Heart right ventricle (tissue), 16 donors: ENCODE measurements at regions not wholly inside any gene's neighbourhood (a gene's known extent, or its start where the extent isn't known, plus 50 kb on each side); places are given as distances from the start of the nearest gene placed in this dataset.

Experiments used
- ATAC-seq, 8 donors: fragments of 200-7000 bp; cut with Tn5 transposase; one replicate each; pipeline ENCODE4 v1.9.1; 2020; ENCODE audit warnings: mild to moderate bottlenecking in 8 of 8, moderate library complexity in 8 of 8, moderate number of reproducible peaks in 1 of 8
- DNase-seq, 2 donors: peaks; one replicate each; pipeline ENCODE4 v3.0.0-alpha.2; 2020
- H3K27ac ChIP-seq, 10 donors: fragments of 200-600 bp; sonication (generic) in 2 of 10; one replicate each; pipeline versions ENCODE4 v1.5.0 to v1.8.0; 2020 to 2022; ENCODE audit warnings: mild to moderate bottlenecking in 3 of 10
- H3K27me3 ChIP-seq, 7 donors: fragments of 200-600 bp; one replicate each; pipeline ENCODE4 v1.8.0; 2021 to 2022; ENCODE audit warnings: mild to moderate bottlenecking in 2 of 7
- H3K36me3 ChIP-seq, 9 donors: fragments of 200-600 bp; sonication (generic) in 1 of 9; one replicate each; pipeline versions ENCODE4 v1.5.0 to v1.8.0; 2020 to 2022; ENCODE audit warnings: mild to moderate bottlenecking in 2 of 9
- H3K4me1 ChIP-seq, 9 donors: fragments of 200-600 bp; sonication (generic) in 1 of 9; one replicate each; pipeline versions ENCODE4 v1.5.0 to v1.8.0; 2020 to 2022; ENCODE audit warnings: mild to moderate bottlenecking in 4 of 9
- H3K4me3 ChIP-seq, 10 donors: fragments of 200-600 bp; sonication (generic) in 2 of 10; one replicate each; pipeline versions ENCODE4 v1.5.0 to v1.8.0; 2020 to 2022; ENCODE audit warnings: mild to moderate bottlenecking in 7 of 10, moderate library complexity in 2 of 10
- H3K9me3 ChIP-seq, 11 donors: fragments of 200-600 bp in 10 of 11; sonication (generic) in 2 of 11; one replicate each; pipeline versions ENCODE4 v1.5.0 to v1.8.0; 2013 to 2022; ENCODE audit warnings: mild to moderate bottlenecking in 2 of 11, control low read depth in 1 of 11, moderate library complexity in 1 of 11
- CTCF ChIP-seq, 9 donors: fragments of 200-600 bp; sonication (generic) in 2 of 9; IDR thresholded peaks; one replicate each; pipeline versions ENCODE4 v1.5.0 to v1.8.0; 2021 to 2022; ENCODE audit warnings: antibody characterized with exemption in 9 of 9, mild to moderate bottlenecking in 5 of 9, moderate library complexity in 1 of 9
- WGBS, 2 donors: extraction: QIAGEN DNeasy Blood & Tissue Kit; methylation state at CpG; one replicate each; pipeline ENCODE4 v1.1.7; 2013; ENCODE audit warnings: inconsistent platforms in 1 of 2; 5-methylcytosine and 5-hydroxymethylcytosine counted together
- intact Hi-C, 10 donors: fragments of 100-400 bp; cut with DNase I; formaldehyde crosslinking; loops; one replicate each; pipeline versions ENCODE4 v1.11.1 to v1.14.2; 2022
- donor health status: Arrhythmogenic right ventricular cardiomyopathy.
- donor health status: ischemic (EF 13 %, LVEDD 7.1; RV severe dilation, severe dysfunction).
- donor health status: healthy with polysubstance abuse.
- donor health status: DM: no; HTN: yes; CAD: no.
- donor health status: DM: no; HTN: no; CAD: no.
- donor health status: ischemic (EF 25% LVEDD 6.9; RV normal size, moderate dysfunction).
- donor health status: ischemic (EF 25% LVEDD 5.7; RV mildly dilated, moderate dysfunction).
- donor health status: healthy.
- donor health status: DM: yes; HTN: yes; CAD: no.
- donor health status: Ischemic cardiomyopathy.
- donor health status: ischemic (EF 35%, LVEDD 5.7; RV mildly dilated, moderate dysfunction).
- donor health status: nonischemic (EF 11% LVEDD 7.7; RV severe dilation, severe dysfunction).
- donor health status: DM: yes; HTN: yes; CAD: no.
- donor health status: PGD.
- donor health status: ischemic (EF 29% LVEDD 5.4; RV normal size, mild dysfunction).
- donor health status: nonischemic (EF 23%, LVEDD 6.1; RV moderate dilation, normal function).

- DNase-seq: no peak
- intact Hi-C loops: no loop called here
- ATAC-seq: no peak
- TF ChIP-seq CTCF (IDR thresholded peaks at IDR 0.05): no peak
- H3K4me1 ChIP-seq: peaks cover 0 to 12% (median 0%) of the 10 kb centered on the region in 9 donors
- no peak overlapping the region for H3K27ac ChIP-seq
- no peak overlapping the region for H3K4me3 ChIP-seq
- H3K27me3 ChIP-seq: no peaks in the 10 kb centered on the region
- no peaks in the 10 kb centered on the region for H3K9me3 ChIP-seq
- H3K36me3 ChIP-seq: no peaks in the 10 kb centered on the region
Observed at GRCh38 chr18:39558658-39559057, 1993.1 kb upstream of the CELF4 start.

GRCh38 chr18:39555496-39555895 is 1989.9 kb upstream of the CELF4 start:
- Histone ChIP-seq H3K27ac (no peak overlapping the region), H3K4me1 (peaks cover 0 to under 1% (median 0%) of the 10 kb centered on the region in 9 donors), H3K9me3 (peaks cover 0 to 3% (median 0%) of the 10 kb centered on the region in 11 donors), H3K27me3 (no peaks in the 10 kb centered on the region), H3K36me3 (no peaks in the 10 kb centered on the region), H3K4me3 (no peak overlapping the region)
- no peak for ATAC-seq
- intact Hi-C loops: no loop called here
- 78 to 79% methylated on average over 1 of the region's 1 CpG for WGBS, 2 donors
- TF ChIP-seq CTCF (IDR thresholded peaks at IDR 0.05): no peak
- DNase-seq: no peak

DNA sequence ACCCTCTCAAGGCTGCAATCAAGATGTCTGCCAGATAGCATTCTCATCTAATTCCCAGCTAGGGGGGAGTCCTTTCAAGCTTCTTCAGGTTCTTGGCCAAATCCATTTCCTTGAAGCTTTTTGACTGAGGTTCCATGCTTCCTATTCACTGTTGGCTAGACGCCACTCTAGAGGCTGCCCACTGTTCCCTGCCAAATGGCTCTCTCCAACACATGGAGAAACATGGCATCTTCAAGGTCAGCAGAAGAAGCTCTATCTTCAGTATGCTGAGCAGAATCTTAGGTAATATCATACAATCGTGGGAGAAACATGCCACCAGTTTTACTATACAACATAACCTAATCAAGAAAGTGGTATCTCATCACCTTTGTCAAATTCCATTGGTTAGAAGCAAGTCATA is 1985.1 kb upstream of the CELF4 start:
- H3K36me3 ChIP-seq: no peaks in the 10 kb centered on the region
- no peaks in the 10 kb centered on the region for H3K4me1 ChIP-seq
- no peaks in the 10 kb centered on the region for H3K27me3 ChIP-seq
- intact Hi-C loops: no loop called here
- TF ChIP-seq CTCF (IDR thresholded peaks at IDR 0.05): no peak
- H3K9me3 ChIP-seq: peaks cover 0 to 5% (median 0%) of the 10 kb centered on the region in 11 donors
- no peak overlapping the region for H3K4me3 ChIP-seq
- DNase-seq (no peak), ATAC-seq (no peak)
- H3K27ac ChIP-seq: no peak overlapping the region
- WGBS, 2 donors: 83 to 93% methylated on average over 2 of the region's 2 CpGs

DNA sequence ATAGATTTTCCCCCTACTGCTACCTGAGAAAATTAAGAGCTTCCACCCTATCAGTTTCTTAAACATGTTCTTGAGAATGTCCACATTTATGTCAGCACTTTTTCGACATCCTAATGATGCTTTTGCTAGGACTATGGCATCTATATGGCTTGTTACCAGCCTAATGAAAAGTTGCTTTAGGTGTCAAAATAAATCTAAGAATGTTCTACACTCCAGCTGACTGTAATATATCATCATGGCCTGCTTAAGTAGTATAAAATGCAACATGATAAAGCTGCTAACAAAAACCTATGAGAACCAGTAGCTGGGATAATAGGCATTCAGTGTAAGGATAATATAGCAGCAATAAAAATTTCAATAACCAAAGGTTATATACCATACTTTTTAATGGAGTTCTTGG is 1983.5 kb upstream of the CELF4 start:
- intact Hi-C loops: no loop called here
- no peak for ATAC-seq
- H3K36me3 ChIP-seq: no peaks in the 10 kb centered on the region
- 73 to 77% methylated on average over 1 of the region's 1 CpG for WGBS, 2 donors
- no peaks in the 10 kb centered on the region for H3K27me3 ChIP-seq
- no peaks in the 10 kb centered on the region for H3K4me1 ChIP-seq
- no peak for DNase-seq
- H3K4me3 ChIP-seq: no peak overlapping the region
- H3K9me3 ChIP-seq: peaks cover 0 to 8% (median 0%) of the 10 kb centered on the region in 11 donors
- H3K27ac ChIP-seq: no peak overlapping the region
- no peak for TF ChIP-seq CTCF (IDR thresholded peaks at IDR 0.05)

DNA sequence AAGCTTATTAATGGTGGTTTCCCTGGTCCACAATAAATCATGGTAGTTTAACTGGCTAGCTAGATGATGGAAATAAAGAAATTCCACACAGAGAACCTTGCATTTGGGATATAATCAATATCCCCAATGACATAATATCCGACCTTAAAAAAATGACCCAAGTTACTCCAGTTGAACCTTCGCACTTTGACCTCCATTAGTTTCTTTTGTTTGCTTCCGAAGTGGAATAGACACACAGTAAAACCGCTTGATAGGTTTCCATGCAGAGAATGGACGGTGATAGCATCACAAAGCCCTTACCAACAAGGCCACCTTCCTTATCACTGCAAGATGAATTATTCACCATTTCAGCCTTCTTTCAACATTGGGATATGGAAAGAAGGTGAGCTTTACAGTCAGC is 1966.1 kb upstream of the CELF4 start:
- Histone ChIP-seq H3K4me3 (no peak overlapping the region), H3K4me1 (no peaks in the 10 kb centered on the region), H3K27me3 (no peaks in the 10 kb centered on the region), H3K36me3 (no peaks in the 10 kb centered on the region), H3K27ac (no peak overlapping the region), H3K9me3 (no peaks in the 10 kb centered on the region)
- intact Hi-C loops: no loop called here
- no peak for DNase-seq
- TF ChIP-seq CTCF (IDR thresholded peaks at IDR 0.05): no peak
- 78 to 96% methylated on average over 5 of the region's 5 CpGs for whole genome bisulfite sequencing, 2 donors
- ATAC-seq: no peak
